A549 (cell line): ENCODE measurements at regions not wholly inside any gene's neighbourhood (a gene's known extent, or its start where the extent isn't known, plus 50 kb on each side); places are given as distances from the start of the nearest gene placed in this dataset.

Source experiments
- MAFK ChIP-seq: fragments of 450-650 bp; IDR thresholded peaks from 2 replicates; pipeline ENCODE4 v1.6.1; 2014; ENCODE audit not compliant: partially characterized antibody
- MAZ ChIP-seq: fragments of 150-350 bp; IDR thresholded peaks from 2 replicates; pipeline ENCODE4 v1.6.1; 2014; ENCODE audit warnings: antibody characterized with exemption, low read depth, low read length, borderline replicate concordance
- POLR2A ChIP-seq: IDR thresholded peaks from 2 replicates; pipeline ENCODE4 v1.6.1; 2012; ENCODE audit warnings: mild to moderate bottlenecking, low read length
- RAD21 ChIP-seq, 2 experiments: fragments of >200 bp in 1 of 2; sonication (Bioruptor Twin) in 1 of 2; formaldehyde crosslinking in 1 of 2; IDR thresholded peaks in 1 of 2; conservative IDR thresholded peaks in 1 of 2; 2 replicates in 1 of 2; 3 replicates in 1 of 2; pipeline ENCODE4 v1.6.1; 2012 to 2018; ENCODE audit warnings: inconsistent platforms in 1 of 2

- peak; percentile 33 for TF ChIP-seq MAFK
- no peak for TF ChIP-seq RAD21 (conservative IDR thresholded peaks at IDR 0.05 in 1 of 2, IDR thresholded peaks at IDR 0.05 in 1 of 2)
- TF ChIP-seq POLR2A, result no peak
- TF ChIP-seq MAZ, result no peak
Observed at GRCh38 chr5:51606921-51607320, 223.7 kb downstream of the ISL1 start.
